Prostate gland (tissue), 2 donors: ENCODE measurements at regions not wholly inside any gene's neighbourhood (a gene's known extent, or its start where the extent isn't known, plus 50 kb on each side); places are given as distances from the start of the nearest gene placed in this dataset.

ENCODE experiments used
- DNase-seq: peaks from one replicate; pipeline ENCODE4 v3.0.0-alpha.2; 2019; ENCODE audit warnings: low spot score
- H3K27ac ChIP-seq, 2 donors: fragments of 200-600 bp; sonication (generic); 2 replicates each; pipeline ENCODE4 v1.5.1; 2017 to 2019
- H3K27me3 ChIP-seq: fragments of 200-600 bp; sonication (generic); replicated peaks from 2 replicates; pipeline ENCODE4 v1.5.1; 2019; ENCODE audit not compliant: insufficient read depth
- H3K36me3 ChIP-seq, 2 donors: fragments of 200-600 bp; sonication (generic); 1 replicate in 1 of 2; 2 replicates in 1 of 2; pipeline versions ENCODE4 v1.5.1 to v1.8.1; 2017 to 2019
- H3K4me1 ChIP-seq: fragments of 200-600 bp; sonication (generic); replicated peaks from 2 replicates; pipeline ENCODE4 v1.5.1; 2019
- H3K4me3 ChIP-seq, 2 donors: fragments of 200-600 bp; sonication (generic); 2 replicates each; pipeline ENCODE4 v1.5.1; 2017 to 2019
- H3K9me3 ChIP-seq: fragments of 200-600 bp; sonication (generic); 2 replicates; pipeline ENCODE4 v1.5.1; 2017
- POLR2A ChIP-seq: fragments of 450-650 bp; IDR thresholded peaks from one replicate; pipeline ENCODE4 v1.6.1; 2016; ENCODE audit warnings: antibody characterized with exemption, mild to moderate bottlenecking
- POLR2AphosphoS5 ChIP-seq: sonication (generic); formaldehyde crosslinking; IDR thresholded peaks from one replicate; pipeline ENCODE4 v1.6.1; 2017; ENCODE audit warnings: antibody characterized with exemption
- WGBS: methylation state at CpG from one replicate; pipeline ENCODE4 v1.1.5; 2018; 5-methylcytosine and 5-hydroxymethylcytosine counted together
- intact Hi-C: fragments of 100-400 bp; cut with DNase I; formaldehyde crosslinking; loops from one replicate; pipeline ENCODE4 v1.14.2; 2022
- TF ChIP-seq, protein P1 (sequence below), 4 experiments: fragments of 200-600 bp in 2 of 4; fragments of 450-650 bp in 2 of 4; sonication (generic) in 2 of 4; IDR thresholded peaks; 1 replicate in 3 of 4; 2 replicates in 1 of 4; pipeline ENCODE4 v1.5.1; 2016 to 2019; ENCODE audit warnings: antibody characterized with exemption in 4 of 4, mild to moderate bottlenecking in 2 of 4, moderate library complexity in 2 of 4

DNA sequence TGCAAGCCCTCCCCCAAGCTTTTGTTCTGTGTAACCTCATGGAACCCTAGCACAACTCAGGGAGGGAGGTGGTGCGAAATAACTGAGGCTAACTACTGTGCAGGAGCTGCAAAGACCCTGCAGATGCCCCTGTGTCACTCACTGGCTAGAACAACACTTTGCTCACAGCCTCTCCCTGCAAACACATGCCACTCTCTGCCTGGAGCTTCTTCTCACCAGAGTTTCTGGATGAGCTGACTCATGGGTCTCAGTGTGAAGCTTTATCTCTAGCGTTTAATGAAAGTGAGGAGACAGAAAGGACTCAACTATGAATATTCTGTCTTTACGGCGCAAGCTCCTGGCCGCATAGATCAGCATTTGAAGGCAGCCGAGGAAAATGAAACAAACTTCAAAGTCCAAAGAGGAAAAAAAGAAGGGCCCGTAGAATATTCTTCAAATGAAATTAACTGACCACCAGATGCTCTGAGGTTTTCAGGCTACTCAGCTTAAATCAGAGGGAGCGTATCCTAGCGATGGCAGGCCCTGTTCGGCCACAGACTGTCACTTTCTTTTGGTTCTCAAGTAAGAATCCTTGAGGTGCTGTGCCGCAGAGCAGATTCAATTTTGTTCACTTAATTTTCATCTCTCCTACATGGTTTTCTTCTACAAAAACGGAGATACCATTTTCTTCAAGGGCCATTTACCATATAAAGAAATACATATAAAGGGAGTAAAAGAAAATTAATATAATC is 77.7 kb upstream of the TAS2R1 start:
- H3K36me3 ChIP-seq: no peaks in the 10 kb centered on the region
- H3K4me3 ChIP-seq: no peak overlapping the region
- no peaks in the 10 kb centered on the region for H3K9me3 ChIP-seq

DNA sequence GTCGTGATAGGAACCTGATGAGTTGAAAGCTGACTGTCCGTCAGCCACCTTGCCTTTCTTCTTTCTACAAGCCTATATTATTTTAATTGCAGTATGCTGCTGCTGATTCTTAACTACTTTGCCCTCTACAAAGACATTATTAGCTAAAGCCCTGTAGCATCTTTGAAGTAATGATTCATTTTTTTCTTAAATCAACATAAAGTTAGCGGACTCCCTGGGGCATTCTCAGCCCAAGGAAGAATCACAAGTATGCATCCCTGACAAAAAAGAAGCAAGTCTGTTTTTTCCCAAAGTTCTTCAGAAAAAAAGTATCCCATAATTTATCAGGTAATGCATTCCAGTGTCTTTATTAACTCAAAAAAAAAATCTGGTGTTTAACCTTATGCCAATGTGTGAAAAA is 69.5 kb upstream of the TAS2R1 start:
- no peak for TF ChIP-seq POLR2A
- TF ChIP-seq, protein P1, sequence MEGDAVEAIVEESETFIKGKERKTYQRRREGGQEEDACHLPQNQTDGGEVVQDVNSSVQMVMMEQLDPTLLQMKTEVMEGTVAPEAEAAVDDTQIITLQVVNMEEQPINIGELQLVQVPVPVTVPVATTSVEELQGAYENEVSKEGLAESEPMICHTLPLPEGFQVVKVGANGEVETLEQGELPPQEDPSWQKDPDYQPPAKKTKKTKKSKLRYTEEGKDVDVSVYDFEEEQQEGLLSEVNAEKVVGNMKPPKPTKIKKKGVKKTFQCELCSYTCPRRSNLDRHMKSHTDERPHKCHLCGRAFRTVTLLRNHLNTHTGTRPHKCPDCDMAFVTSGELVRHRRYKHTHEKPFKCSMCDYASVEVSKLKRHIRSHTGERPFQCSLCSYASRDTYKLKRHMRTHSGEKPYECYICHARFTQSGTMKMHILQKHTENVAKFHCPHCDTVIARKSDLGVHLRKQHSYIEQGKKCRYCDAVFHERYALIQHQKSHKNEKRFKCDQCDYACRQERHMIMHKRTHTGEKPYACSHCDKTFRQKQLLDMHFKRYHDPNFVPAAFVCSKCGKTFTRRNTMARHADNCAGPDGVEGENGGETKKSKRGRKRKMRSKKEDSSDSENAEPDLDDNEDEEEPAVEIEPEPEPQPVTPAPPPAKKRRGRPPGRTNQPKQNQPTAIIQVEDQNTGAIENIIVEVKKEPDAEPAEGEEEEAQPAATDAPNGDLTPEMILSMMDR (IDR thresholded peaks at IDR 0.05): no peak
- no peak for TF ChIP-seq POLR2AphosphoS5
- no peak for DNase-seq
- WGBS: 60% methylated on average over 3 of the region's 3 CpGs
- intact Hi-C loops: no loop called here
- Histone ChIP-seq H3K9me3 (no peaks in the 10 kb centered on the region), H3K36me3 (no peaks in the 10 kb centered on the region), H3K4me3 (no peak overlapping the region), H3K27ac (no peak overlapping the region), H3K27me3 (no peaks in the 10 kb centered on the region), H3K4me1 (no peaks in the 10 kb centered on the region)

More for the DNA sequence above, 77.7 kb upstream of the TAS2R1 start:
- H3K27ac ChIP-seq: no peak overlapping the region
- H3K27me3 ChIP-seq: no peaks in the 10 kb centered on the region
- intact Hi-C loops: no loop called here
- DNase-seq: no peak
- TF ChIP-seq, protein P1 (IDR thresholded peaks at IDR 0.05): no peak
- no peak for TF ChIP-seq POLR2A
- TF ChIP-seq POLR2AphosphoS5: no peak
- no peaks in the 10 kb centered on the region for H3K4me1 ChIP-seq
- WGBS: 82% methylated on average over 12 of the region's 12 CpGs

DNA sequence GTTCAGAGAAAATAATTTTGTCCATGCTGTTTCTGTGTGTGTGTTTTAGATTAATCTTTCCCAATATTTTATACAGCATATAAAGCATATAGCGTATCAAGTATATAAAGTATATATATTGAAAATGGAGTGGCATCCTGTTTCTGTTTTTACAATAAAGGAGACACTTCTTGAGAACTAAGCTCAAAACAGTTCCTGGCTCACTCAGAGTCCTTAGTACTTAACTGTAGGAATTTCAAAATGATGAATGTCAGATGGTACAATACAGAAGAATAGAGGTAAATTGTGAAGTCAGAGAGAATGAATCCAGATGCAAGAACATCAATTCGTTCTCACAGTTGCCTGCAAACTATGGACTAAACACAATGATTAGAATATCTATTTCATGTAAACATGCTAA is 68.7 kb upstream of the TAS2R1 start:
- no peaks in the 10 kb centered on the region for H3K9me3 ChIP-seq
- H3K4me3 ChIP-seq: no peak overlapping the region
- WGBS: 87% methylated on average over 2 of the region's 2 CpGs
- H3K27me3 ChIP-seq: no peaks in the 10 kb centered on the region
- DNase-seq: no peak
- intact Hi-C loops: no loop called here
- H3K27ac ChIP-seq: no peak overlapping the region
- H3K4me1 ChIP-seq: no peaks in the 10 kb centered on the region
- TF ChIP-seq, protein P1 (IDR thresholded peaks at IDR 0.05): no peak
- TF ChIP-seq POLR2A: no peak
- TF ChIP-seq POLR2AphosphoS5: no peak
- H3K36me3 ChIP-seq: no peaks in the 10 kb centered on the region

DNA sequence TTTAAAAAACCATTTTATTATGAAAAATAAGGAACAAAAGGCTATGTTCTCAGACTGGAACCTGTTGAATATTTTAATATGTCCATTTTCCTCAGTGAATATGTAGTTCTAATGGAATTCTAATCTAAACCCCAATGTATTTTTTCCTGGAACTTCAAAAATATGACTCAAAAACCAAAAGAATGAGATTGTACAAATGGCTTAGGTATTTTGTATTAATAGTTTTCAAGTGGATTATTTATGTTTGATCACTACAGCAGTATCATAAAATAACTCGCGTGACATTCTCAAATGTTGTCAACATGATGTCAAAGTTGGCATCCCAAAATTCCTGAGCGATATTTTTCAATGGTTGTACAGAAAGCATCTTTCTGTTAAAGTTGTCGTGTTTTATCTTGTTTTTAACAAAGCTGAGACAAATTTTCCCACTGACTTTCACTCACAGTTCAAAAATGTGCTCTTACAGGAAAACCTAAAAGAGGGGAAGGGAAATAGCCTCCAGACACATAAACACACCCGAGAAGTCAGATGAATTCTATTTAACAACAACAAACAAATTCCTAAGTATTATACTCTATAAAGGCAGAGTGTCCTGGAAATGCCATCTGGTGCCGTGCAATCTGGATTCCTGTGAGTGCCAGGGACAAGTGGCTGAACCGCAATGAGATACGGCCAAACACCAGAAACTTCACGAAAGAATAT is 68.1 kb upstream of the TAS2R1 start:
- TF ChIP-seq, protein P1 (IDR thresholded peaks at IDR 0.05): no peak
- TF ChIP-seq POLR2AphosphoS5 (no peak), POLR2A (no peak)
- no peaks in the 10 kb centered on the region for H3K36me3 ChIP-seq
- H3K9me3 ChIP-seq: no peaks in the 10 kb centered on the region
- H3K4me3 ChIP-seq: no peak overlapping the region
- intact Hi-C loops: no loop called here
- no peaks in the 10 kb centered on the region for H3K4me1 ChIP-seq
- 69% methylated on average over 9 of the region's 9 CpGs for WGBS
- H3K27ac ChIP-seq: no peak overlapping the region
- no peak for DNase-seq
- H3K27me3 ChIP-seq: no peaks in the 10 kb centered on the region

DNA sequence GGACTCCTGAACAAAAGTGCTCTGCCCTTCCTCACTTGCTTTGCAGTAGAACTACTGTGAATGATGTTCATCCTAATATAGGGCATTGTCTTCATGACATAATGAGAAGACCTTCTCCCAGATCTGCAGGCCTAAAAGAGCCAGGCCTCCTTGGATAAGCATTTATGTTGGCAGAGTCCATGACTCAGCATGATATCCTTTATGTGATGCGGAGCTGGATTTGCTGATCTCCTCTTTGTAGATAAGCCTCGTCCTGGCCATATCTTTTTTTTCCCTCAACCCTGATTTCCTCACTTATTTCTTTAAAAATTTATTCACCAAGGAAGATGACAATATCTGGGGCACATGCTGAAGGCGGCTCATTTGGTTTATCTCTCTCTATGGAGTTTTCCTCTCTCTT is 62.4 kb upstream of the TAS2R1 start:
- no peaks in the 10 kb centered on the region for H3K4me1 ChIP-seq

More for the DNA sequence above, 62.4 kb upstream of the TAS2R1 start:
- TF ChIP-seq POLR2A (no peak), POLR2AphosphoS5 (no peak)
- TF ChIP-seq, protein P1 (IDR thresholded peaks at IDR 0.05): no peak
- DNase-seq: no peak
- Histone ChIP-seq H3K27ac (no peak overlapping the region), H3K27me3 (no peaks in the 10 kb centered on the region), H3K9me3 (no peaks in the 10 kb centered on the region), H3K4me3 (no peak overlapping the region), H3K36me3 (no peaks in the 10 kb centered on the region)
- 94% methylated on average over 3 of the region's 3 CpGs for WGBS
- intact Hi-C loops: no loop called here
